OCI-LY7 (cell line): ENCODE measurements at regions not wholly inside any gene's neighbourhood (a gene's known extent, or its start where the extent isn't known, plus 50 kb on each side); places are given as distances from the start of the nearest gene placed in this dataset.

Experiments used
- EZH2phosphoT487 ChIP-seq: fragments of 200-600 bp; sonication (generic); IDR thresholded peaks from 2 replicates; pipeline ENCODE4 v1.6.1; 2018; ENCODE audit warnings: low read depth, borderline replicate concordance, mild to moderate bottlenecking, mixed run types, antibody characterized with exemption, low read length, moderate library complexity, mixed read lengths
- TF ChIP-seq, protein P1 (sequence below): fragments of 200-600 bp; sonication (generic); conservative IDR thresholded peaks from 2 replicates; pipeline ENCODE4 v1.5.1; 2014; ENCODE audit warnings: mild to moderate bottlenecking, antibody characterized with exemption, low read length, moderate library complexity, mixed read lengths

DNA sequence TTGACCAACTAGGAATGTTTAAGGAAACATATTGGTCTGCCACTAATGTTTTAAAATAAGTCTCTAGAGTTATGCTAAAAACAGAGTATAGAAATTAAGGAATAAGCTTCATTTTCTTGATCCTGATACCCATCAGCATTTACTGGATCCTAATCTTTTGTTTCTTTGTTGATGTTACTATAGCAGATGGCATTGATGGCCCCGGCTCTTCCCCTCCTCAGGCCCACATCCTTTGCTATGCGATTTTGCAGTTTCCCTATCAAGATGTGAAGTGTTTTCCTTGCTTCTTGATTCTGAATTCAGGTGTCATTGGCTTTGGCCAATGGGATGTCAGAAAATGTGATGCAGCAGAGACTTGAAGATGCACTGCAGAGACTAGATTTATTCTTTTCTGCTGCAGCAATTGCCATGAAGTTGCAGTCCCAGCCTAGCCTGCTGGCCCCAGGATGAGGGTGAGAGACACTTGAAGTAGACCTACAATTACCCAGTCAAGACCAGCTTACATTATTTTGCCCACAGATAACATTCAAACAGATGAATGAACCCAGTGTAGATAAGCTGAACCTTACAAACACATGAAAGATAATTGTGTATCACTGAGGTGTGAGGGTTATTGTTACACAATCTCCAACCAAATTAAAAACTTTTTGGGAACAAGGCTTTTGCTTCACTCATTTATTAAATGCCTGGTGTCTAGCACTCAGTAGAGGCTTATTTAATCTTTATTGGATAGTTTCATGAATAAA, 115.2 kb upstream of the ITGA4 start:
- TF ChIP-seq, protein P1, sequence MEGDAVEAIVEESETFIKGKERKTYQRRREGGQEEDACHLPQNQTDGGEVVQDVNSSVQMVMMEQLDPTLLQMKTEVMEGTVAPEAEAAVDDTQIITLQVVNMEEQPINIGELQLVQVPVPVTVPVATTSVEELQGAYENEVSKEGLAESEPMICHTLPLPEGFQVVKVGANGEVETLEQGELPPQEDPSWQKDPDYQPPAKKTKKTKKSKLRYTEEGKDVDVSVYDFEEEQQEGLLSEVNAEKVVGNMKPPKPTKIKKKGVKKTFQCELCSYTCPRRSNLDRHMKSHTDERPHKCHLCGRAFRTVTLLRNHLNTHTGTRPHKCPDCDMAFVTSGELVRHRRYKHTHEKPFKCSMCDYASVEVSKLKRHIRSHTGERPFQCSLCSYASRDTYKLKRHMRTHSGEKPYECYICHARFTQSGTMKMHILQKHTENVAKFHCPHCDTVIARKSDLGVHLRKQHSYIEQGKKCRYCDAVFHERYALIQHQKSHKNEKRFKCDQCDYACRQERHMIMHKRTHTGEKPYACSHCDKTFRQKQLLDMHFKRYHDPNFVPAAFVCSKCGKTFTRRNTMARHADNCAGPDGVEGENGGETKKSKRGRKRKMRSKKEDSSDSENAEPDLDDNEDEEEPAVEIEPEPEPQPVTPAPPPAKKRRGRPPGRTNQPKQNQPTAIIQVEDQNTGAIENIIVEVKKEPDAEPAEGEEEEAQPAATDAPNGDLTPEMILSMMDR, result no peak
- no peak for TF ChIP-seq EZH2phosphoT487
